Skeletal muscle cell (primary cell): ENCODE measurements at regions not wholly inside any gene's neighbourhood (a gene's known extent, or its start where the extent isn't known, plus 50 kb on each side); places are given as distances from the start of the nearest gene placed in this dataset.

Experiments used
- DNase-seq: peaks from one replicate; pipeline ENCODE4 v3.0.0-alpha.2; 2010; ENCODE audit warnings: low read depth
- H3K4me3 ChIP-seq: 2 replicates; pipeline ENCODE4 v1.5.1; 2011; ENCODE audit warnings: low read depth, mild to moderate bottlenecking, control low read depth, low read length, moderate library complexity

GRCh38 chr4:18297684-18298083 is 276.1 kb upstream of the LCORL start:
- DNase-seq, result no peak

GRCh38 chr4:18296411-18296810 is 274.9 kb upstream of the LCORL start:
- H3K4me3 ChIP-seq, result no peak overlapping the region
- DNase-seq, result no peak

More at GRCh38 chr4:18297684-18298083, 276.1 kb upstream of the LCORL start:
- H3K4me3 ChIP-seq, result no peak overlapping the region

GRCh38 chr4:18294846-18295245 is 273.3 kb upstream of the LCORL start:
- DNase-seq, result no peak
- H3K4me3 ChIP-seq, result no peak overlapping the region

GRCh38 chr4:18294021-18294420 is 272.5 kb upstream of the LCORL start:
- H3K4me3 ChIP-seq, result no peak overlapping the region
- no peak for DNase-seq

- no peak overlapping the region for H3K4me3 ChIP-seq
- DNase-seq, result no peak
Measured at GRCh38 chr4:18292411-18292810, 270.9 kb upstream of the LCORL start.

- DNase-seq, result no peak
- H3K4me3 ChIP-seq, result no peak overlapping the region
Measured at GRCh38 chr4:18291981-18292380, 270.4 kb upstream of the LCORL start.

- H3K4me3 ChIP-seq, result no peak overlapping the region
- no peak for DNase-seq
Measured at GRCh38 chr4:18291256-18291655, 269.7 kb upstream of the LCORL start.

- H3K4me3 ChIP-seq, result no peak overlapping the region
- no peak for DNase-seq
Measured at GRCh38 chr4:18285357-18285756, 263.8 kb upstream of the LCORL start.

GRCh38 chr4:18278244-18278643 is 256.7 kb upstream of the LCORL start:
- DNase-seq, result no peak
- no peak overlapping the region for H3K4me3 ChIP-seq

- DNase-seq, result no peak
Measured at GRCh38 chr4:18262832-18263231, 241.3 kb upstream of the LCORL start.

GRCh38 chr4:18252052-18252451 is 230.5 kb upstream of the LCORL start:
- DNase-seq, result no peak

More at GRCh38 chr4:18262832-18263231, 241.3 kb upstream of the LCORL start:
- H3K4me3 ChIP-seq, result no peak overlapping the region

GRCh38 chr4:18250564-18250963 is 229.0 kb upstream of the LCORL start:
- DNase-seq, result no peak

More at GRCh38 chr4:18252052-18252451, 230.5 kb upstream of the LCORL start:
- no peak overlapping the region for H3K4me3 ChIP-seq

GRCh38 chr4:18248611-18249010 is 227.1 kb upstream of the LCORL start:
- no peak overlapping the region for H3K4me3 ChIP-seq
- no peak for DNase-seq

More at GRCh38 chr4:18250564-18250963, 229.0 kb upstream of the LCORL start:
- H3K4me3 ChIP-seq, result no peak overlapping the region

- H3K4me3 ChIP-seq, result no peak overlapping the region
- no peak for DNase-seq
Measured at GRCh38 chr4:18247189-18247588, 225.6 kb upstream of the LCORL start.

- no peak for DNase-seq
- H3K4me3 ChIP-seq, result no peak overlapping the region
Measured at GRCh38 chr4:18242919-18243693, 221.6 kb upstream of the LCORL start.

GRCh38 chr4:18241727-18242126 is 220.2 kb upstream of the LCORL start:
- no peak overlapping the region for H3K4me3 ChIP-seq
- no peak for DNase-seq

GRCh38 chr4:18234108-18234507 is 212.6 kb upstream of the LCORL start:
- no peak overlapping the region for H3K4me3 ChIP-seq
- no peak for DNase-seq

GRCh38 chr4:18231726-18232125 is 210.2 kb upstream of the LCORL start:
- no peak for DNase-seq
- no peak overlapping the region for H3K4me3 ChIP-seq

GRCh38 chr4:18227880-18228279 is 206.3 kb upstream of the LCORL start:
- no peak overlapping the region for H3K4me3 ChIP-seq
- DNase-seq, result no peak

- no peak for DNase-seq
- H3K4me3 ChIP-seq, result no peak overlapping the region
Measured at GRCh38 chr4:18214411-18215055, 193.0 kb upstream of the LCORL start.
